ENCODE measurements at regions not wholly inside any gene's neighbourhood (a gene's known extent, or its start where the extent isn't known, plus 50 kb on each side); places are given as distances from the start of the nearest gene placed in this dataset.

DNA sequence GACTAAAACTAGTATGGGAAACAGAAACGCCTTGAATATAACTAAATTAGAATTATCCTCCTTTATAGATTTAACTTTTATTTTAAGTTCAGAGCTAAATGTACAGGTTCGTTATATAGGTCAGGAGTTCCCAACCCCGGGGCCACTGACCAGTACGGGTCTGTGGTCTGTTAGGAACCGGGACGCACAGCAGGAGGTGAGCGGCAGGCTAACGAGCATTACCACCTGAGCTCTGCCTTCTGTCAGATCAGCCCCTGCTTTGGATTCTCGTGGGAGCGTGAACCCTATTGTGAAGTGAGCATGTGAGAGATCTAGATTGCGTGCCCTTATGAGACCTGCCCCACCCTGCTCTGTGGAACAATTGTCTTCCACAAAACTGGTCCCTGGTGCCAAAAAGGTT, 51.0 kb downstream of the FAT4 start:
- H3K27me3 ChIP-seq (ENCODE audit: control insufficient read depth in 2 of 2, insufficient read depth in 2 of 2, low read length in 2 of 2) = no peaks in the 10 kb centered on the region
- intact Hi-C loops (cut with micrococcal nuclease) = no loop called here
- H3K36me3 ChIP-seq (ENCODE audit: control insufficient read depth in 2 of 2, extremely low read depth in 1 of 2, insufficient read depth in 2 of 2, low read length in 2 of 2) = no peaks in the 10 kb centered on the region
- ChIA-PET CTCF (interaction anchor here (1.0 to 1.9 kb wide), 4 partner anchors 11 to 50 kb away, joined by 3 to 5 read pairs (median 4); partner anchors contain the start of gene FAT4), POLR2A (interaction anchor here (0.6 kb wide), 1 partner anchor 20 kb away, joined by 3 read pairs; no protein-coding TSS in a partner anchor)
- no peaks in the 10 kb centered on the region for H3K9me3 ChIP-seq (replicated peaks; ENCODE audit: control insufficient read depth, insufficient read depth, low read length)
- no peak for DNase-seq (ENCODE audit: low read depth, low spot score)
- BruUV-seq (replicated peaks) = no TSS peak
- peaks cover 10% of the 10 kb centered on the region for H3K79me2 ChIP-seq (ENCODE audit: control insufficient read depth, insufficient read depth, low read length)
- H3K9me1 ChIP-seq (replicated peaks; ENCODE audit: control insufficient read depth, extremely low read depth, insufficient read depth, low read length) = peaks cover 2% of the 10 kb centered on the region
- H3K9ac ChIP-seq (replicated peaks; ENCODE audit: extremely low read depth, insufficient read depth, low read length) = no peak overlapping the region
- no peak overlapping the region for H3K4me3 ChIP-seq (replicated peaks in 1 of 3; ENCODE audit: insufficient read depth in 1 of 3, low read depth in 1 of 3, low read length in 3 of 3)
- no peak overlapping the region for H3K27ac ChIP-seq (ENCODE audit: insufficient read depth, low read depth, low read length)
- no peak overlapping the region for H3K4me2 ChIP-seq (ENCODE audit: insufficient read depth, low read length)
- no peak overlapping the region for H2AFZ ChIP-seq (ENCODE audit: low read depth, low read length)
- dilution Hi-C loops (cut with MboI; ENCODE audit: extremely low pct_ligation_motif_present, low sequenced_read_pairs) = no loop called here
- no peaks in the 10 kb centered on the region for H4K20me1 ChIP-seq (replicated peaks; ENCODE audit: control insufficient read depth, extremely low read depth, insufficient read depth, low read length)
- H3K4me1 ChIP-seq (ENCODE audit: control insufficient read depth, extremely low read depth, insufficient read depth, low read length) = peaks cover 19% of the 10 kb centered on the region
- TF ChIP-seq JUN (IDR thresholded peaks at IDR 0.05; ENCODE audit: borderline replicate concordance, insufficient read depth, insufficient read length, low read depth) (no peak), EZH2 (IDR thresholded peaks at IDR 0.05; ENCODE audit: borderline replicate concordance, low read depth, low read length, severe bottlenecking) (no peak), MYC (IDR thresholded peaks at IDR 0.05; ENCODE audit: low read depth, low read length) (no peak), FOS (IDR thresholded peaks at IDR 0.05; ENCODE audit: borderline replicate concordance, insufficient read depth, low read length) (no peak), GATA2 (IDR thresholded peaks at IDR 0.05; ENCODE audit: insufficient read depth, insufficient read length, low read depth, low read length) (no peak), POLR2AphosphoS5 (IDR thresholded peaks at IDR 0.05; ENCODE audit: insufficient read depth, low read depth, low read length) (no peak), POLR2A (IDR thresholded peaks at IDR 0.05; ENCODE audit: low read depth, low read length) (no peak)
- TF ChIP-seq, protein P1, sequence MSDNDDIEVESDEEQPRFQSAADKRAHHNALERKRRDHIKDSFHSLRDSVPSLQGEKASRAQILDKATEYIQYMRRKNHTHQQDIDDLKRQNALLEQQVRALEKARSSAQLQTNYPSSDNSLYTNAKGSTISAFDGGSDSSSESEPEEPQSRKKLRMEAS (IDR thresholded peaks at IDR 0.05; ENCODE audit: insufficient read depth, insufficient read length) = no peak
- TF ChIP-seq, protein P2, sequence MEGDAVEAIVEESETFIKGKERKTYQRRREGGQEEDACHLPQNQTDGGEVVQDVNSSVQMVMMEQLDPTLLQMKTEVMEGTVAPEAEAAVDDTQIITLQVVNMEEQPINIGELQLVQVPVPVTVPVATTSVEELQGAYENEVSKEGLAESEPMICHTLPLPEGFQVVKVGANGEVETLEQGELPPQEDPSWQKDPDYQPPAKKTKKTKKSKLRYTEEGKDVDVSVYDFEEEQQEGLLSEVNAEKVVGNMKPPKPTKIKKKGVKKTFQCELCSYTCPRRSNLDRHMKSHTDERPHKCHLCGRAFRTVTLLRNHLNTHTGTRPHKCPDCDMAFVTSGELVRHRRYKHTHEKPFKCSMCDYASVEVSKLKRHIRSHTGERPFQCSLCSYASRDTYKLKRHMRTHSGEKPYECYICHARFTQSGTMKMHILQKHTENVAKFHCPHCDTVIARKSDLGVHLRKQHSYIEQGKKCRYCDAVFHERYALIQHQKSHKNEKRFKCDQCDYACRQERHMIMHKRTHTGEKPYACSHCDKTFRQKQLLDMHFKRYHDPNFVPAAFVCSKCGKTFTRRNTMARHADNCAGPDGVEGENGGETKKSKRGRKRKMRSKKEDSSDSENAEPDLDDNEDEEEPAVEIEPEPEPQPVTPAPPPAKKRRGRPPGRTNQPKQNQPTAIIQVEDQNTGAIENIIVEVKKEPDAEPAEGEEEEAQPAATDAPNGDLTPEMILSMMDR (IDR thresholded peaks at IDR 0.05; ENCODE audit: extremely low read depth in 1 of 2, insufficient read depth in 1 of 2, low read depth in 1 of 2, low read length in 2 of 2) = no peak
- no peak for FAIRE-seq
